ENCODE measurements at regions not wholly inside any gene's neighbourhood (a gene's known extent, or its start where the extent isn't known, plus 50 kb on each side); places are given as distances from the start of the nearest gene placed in this dataset.

DNA sequence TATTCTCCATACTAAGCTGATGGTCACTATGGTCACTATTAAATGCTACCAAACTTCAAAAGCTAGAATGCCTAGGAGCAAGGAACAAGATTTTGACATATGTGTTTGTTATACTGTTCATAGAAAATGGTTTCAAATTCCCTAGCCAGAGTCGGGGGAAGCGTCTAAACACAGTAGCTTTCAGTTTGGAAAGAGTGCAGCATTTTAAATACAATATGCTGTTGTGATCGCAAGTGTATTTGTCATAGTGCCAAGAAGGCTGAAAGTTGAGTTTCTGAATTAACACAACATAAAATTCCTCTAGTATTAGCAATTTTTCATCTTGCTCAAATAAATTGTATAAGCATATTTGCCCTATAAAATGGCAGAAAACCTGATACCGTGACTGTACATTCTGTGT lies 280.4 kb downstream of the ZNF608 start:
- TF ChIP-seq, protein P1, sequence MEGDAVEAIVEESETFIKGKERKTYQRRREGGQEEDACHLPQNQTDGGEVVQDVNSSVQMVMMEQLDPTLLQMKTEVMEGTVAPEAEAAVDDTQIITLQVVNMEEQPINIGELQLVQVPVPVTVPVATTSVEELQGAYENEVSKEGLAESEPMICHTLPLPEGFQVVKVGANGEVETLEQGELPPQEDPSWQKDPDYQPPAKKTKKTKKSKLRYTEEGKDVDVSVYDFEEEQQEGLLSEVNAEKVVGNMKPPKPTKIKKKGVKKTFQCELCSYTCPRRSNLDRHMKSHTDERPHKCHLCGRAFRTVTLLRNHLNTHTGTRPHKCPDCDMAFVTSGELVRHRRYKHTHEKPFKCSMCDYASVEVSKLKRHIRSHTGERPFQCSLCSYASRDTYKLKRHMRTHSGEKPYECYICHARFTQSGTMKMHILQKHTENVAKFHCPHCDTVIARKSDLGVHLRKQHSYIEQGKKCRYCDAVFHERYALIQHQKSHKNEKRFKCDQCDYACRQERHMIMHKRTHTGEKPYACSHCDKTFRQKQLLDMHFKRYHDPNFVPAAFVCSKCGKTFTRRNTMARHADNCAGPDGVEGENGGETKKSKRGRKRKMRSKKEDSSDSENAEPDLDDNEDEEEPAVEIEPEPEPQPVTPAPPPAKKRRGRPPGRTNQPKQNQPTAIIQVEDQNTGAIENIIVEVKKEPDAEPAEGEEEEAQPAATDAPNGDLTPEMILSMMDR (conservative IDR thresholded peaks at IDR 0.05): no peak
- no peak for TF ChIP-seq ZFX (IDR thresholded peaks at IDR 0.05)
